Panc1 (cell line): ENCODE measurements at regions not wholly inside any gene's neighbourhood (a gene's known extent, or its start where the extent isn't known, plus 50 kb on each side); places are given as distances from the start of the nearest gene placed in this dataset.

Experiments
- ATAC-seq: fragments of 200-7000 bp; cut with Tn5 transposase; 2 replicates; pipeline ENCODE4 v1.9.1; 2020; ENCODE audit warnings: mild to moderate bottlenecking, moderate library complexity
- BruUV-seq: library from RNA; stranded (reverse); fragments of 400-500 nt; replicated peaks from 2 replicates; lab custom pipeline; 2021; lab: Mats Ljungman, UMichigan
- CTCF ChIA-PET: fragments of 300-600 bp; sonication (Branson Sonifier 250); formaldehyde crosslinking; loops from one replicate; lab custom pipeline; 2022; ENCODE audit warnings: antibody characterized with exemption; lab: Charles Lee
- POLR2A ChIA-PET: fragments of 300-600 bp; sonication (Branson Sonifier 250); formaldehyde crosslinking; loops from one replicate; lab custom pipeline; 2022; ENCODE audit warnings: antibody characterized with exemption; lab: Charles Lee
- DNase-seq: peaks from one replicate; pipeline ENCODE4 v3.0.0-alpha.2; 2010; ENCODE audit warnings: low read depth, low spot score
- H3K27ac ChIP-seq: 2 replicates; pipeline ENCODE4 v1.5.1; 2011; ENCODE audit warnings: mild to moderate bottlenecking, low read length, inconsistent platforms
- H3K27me3 ChIP-seq: fragments of 200-500 bp; sonication (Bioruptor generic); 2 replicates; pipeline ENCODE4 v1.6.0; 2014; ENCODE audit warnings: low read length, inconsistent platforms; ENCODE audit not compliant: control insufficient read depth, insufficient read depth
- H3K36me3 ChIP-seq: fragments of 200-500 bp; sonication (Bioruptor generic); 2 replicates; pipeline ENCODE4 v1.5.1; 2014; ENCODE audit warnings: inconsistent platforms, mild to moderate bottlenecking, low read length, moderate library complexity; ENCODE audit not compliant: control insufficient read depth, insufficient read depth
- H3K4me1 ChIP-seq: 2 replicates; pipeline ENCODE4 v1.5.1; 2011; ENCODE audit warnings: inconsistent platforms, mild to moderate bottlenecking, low read length, moderate library complexity; ENCODE audit not compliant: control insufficient read depth, insufficient read depth
- H3K4me3 ChIP-seq, 2 experiments: 2 replicates each; pipeline ENCODE4 v1.5.1; 2011 to 2012; ENCODE audit warnings: low read depth in 2 of 2, low read length in 2 of 2, mild to moderate bottlenecking in 2 of 2, inconsistent platforms in 1 of 2, moderate library complexity in 1 of 2
- H3K9me3 ChIP-seq: fragments of 200-500 bp; sonication (Bioruptor generic); 2 replicates; pipeline ENCODE4 v1.5.1; 2014; ENCODE audit warnings: low read depth, mild to moderate bottlenecking, inconsistent platforms, low read length, moderate library complexity; ENCODE audit not compliant: control insufficient read depth, insufficient read depth
- CTCF ChIP-seq: fragments of 450-650 bp; IDR thresholded peaks from 2 replicates; pipeline ENCODE4 v1.5.1; 2017; ENCODE audit warnings: mild to moderate bottlenecking
- POLR2AphosphoS5 ChIP-seq: IDR thresholded peaks from 2 replicates; pipeline ENCODE4 v1.6.1; 2012; ENCODE audit warnings: mild to moderate bottlenecking, low read depth, low read length, moderate library complexity
- REST ChIP-seq, 2 experiments: IDR thresholded peaks; 2 replicates each; pipeline ENCODE4 v1.6.1; 2011 to 2012; ENCODE audit warnings: low read depth in 2 of 2, control low read depth in 1 of 2, low read length in 1 of 2, mild to moderate bottlenecking in 1 of 2, moderate library complexity in 1 of 2; ENCODE audit not compliant: insufficient read depth in 1 of 2
- SIN3A ChIP-seq: IDR thresholded peaks from 2 replicates; pipeline ENCODE4 v1.6.1; 2012; ENCODE audit warnings: low read depth, mild to moderate bottlenecking, low read length, moderate library complexity, borderline replicate concordance; ENCODE audit not compliant: insufficient read depth
- TCF7L2 ChIP-seq: IDR thresholded peaks from 2 replicates; pipeline ENCODE4 v1.6.1; 2011; ENCODE audit warnings: mild to moderate bottlenecking, low read depth, low read length, inconsistent platforms
- in situ Hi-C: cut with HindIII; loops from 2 replicates; pipeline ENCODE4 v1.10.0; 2016; ENCODE audit warnings: low sequenced_read_pairs, low pct_unique_long_range_greater_than_20kb
- intact Hi-C: fragments of 100-400 bp; cut with micrococcal nuclease; formaldehyde crosslinking; loops from one replicate; pipeline ENCODE4 v1.10.0; 2022; ENCODE audit not compliant: unreplicated experiment

GRCh38 chr13:77999746-78000145, 81.1 kb upstream of the EDNRB start:
- H3K9me3 ChIP-seq = no peaks in the 10 kb centered on the region
- no peaks in the 10 kb centered on the region for H3K4me1 ChIP-seq
- no peak overlapping the region for H3K27ac ChIP-seq
- TF ChIP-seq CTCF (no peak), REST (IDR thresholded peaks at IDR 0.05; ENCODE audit: insufficient read depth in 1 of 2, low read depth in 2 of 2, low read length in 1 of 2) (no peak), POLR2AphosphoS5 (no peak), SIN3A (no peak), TCF7L2 (no peak)
- no TSS peak for BruUV-seq
- H3K27me3 ChIP-seq = no peaks in the 10 kb centered on the region
- DNase-seq (no peak), ATAC-seq (no peak)
- intact Hi-C loops = no loop called here
- H3K36me3 ChIP-seq = no peaks in the 10 kb centered on the region
- ChIA-PET CTCF (no interaction called here), POLR2A (no interaction called here)
- H3K4me3 ChIP-seq = no peak overlapping the region
- in situ Hi-C loops = no loop called here

GRCh38 chr13:77994166-77994565, 75.5 kb upstream of the EDNRB start:
- DNase-seq (no peak), ATAC-seq (no peak)
- no peak overlapping the region for H3K4me3 ChIP-seq
- in situ Hi-C loops (no loop called here), intact Hi-C loops (no loop called here)
- H3K27ac ChIP-seq = no peak overlapping the region
- CTCF ChIA-PET = no interaction called here
- no TSS peak for BruUV-seq
- no peaks in the 10 kb centered on the region for H3K4me1 ChIP-seq
- no peaks in the 10 kb centered on the region for H3K27me3 ChIP-seq
- no peak for TF ChIP-seq REST (IDR thresholded peaks at IDR 0.05; ENCODE audit: insufficient read depth in 1 of 2, low read depth in 2 of 2, low read length in 1 of 2)
- no peak for TF ChIP-seq POLR2AphosphoS5
- TF ChIP-seq TCF7L2 = no peak
- no peak for TF ChIP-seq CTCF
- no peak for TF ChIP-seq SIN3A
- H3K36me3 ChIP-seq = no peaks in the 10 kb centered on the region
- no peaks in the 10 kb centered on the region for H3K9me3 ChIP-seq
- POLR2A ChIA-PET = no interaction called here
